ENCODE measurements at regions not wholly inside any gene's neighbourhood (a gene's known extent, or its start where the extent isn't known, plus 50 kb on each side); places are given as distances from the start of the nearest gene placed in this dataset.

DNA sequence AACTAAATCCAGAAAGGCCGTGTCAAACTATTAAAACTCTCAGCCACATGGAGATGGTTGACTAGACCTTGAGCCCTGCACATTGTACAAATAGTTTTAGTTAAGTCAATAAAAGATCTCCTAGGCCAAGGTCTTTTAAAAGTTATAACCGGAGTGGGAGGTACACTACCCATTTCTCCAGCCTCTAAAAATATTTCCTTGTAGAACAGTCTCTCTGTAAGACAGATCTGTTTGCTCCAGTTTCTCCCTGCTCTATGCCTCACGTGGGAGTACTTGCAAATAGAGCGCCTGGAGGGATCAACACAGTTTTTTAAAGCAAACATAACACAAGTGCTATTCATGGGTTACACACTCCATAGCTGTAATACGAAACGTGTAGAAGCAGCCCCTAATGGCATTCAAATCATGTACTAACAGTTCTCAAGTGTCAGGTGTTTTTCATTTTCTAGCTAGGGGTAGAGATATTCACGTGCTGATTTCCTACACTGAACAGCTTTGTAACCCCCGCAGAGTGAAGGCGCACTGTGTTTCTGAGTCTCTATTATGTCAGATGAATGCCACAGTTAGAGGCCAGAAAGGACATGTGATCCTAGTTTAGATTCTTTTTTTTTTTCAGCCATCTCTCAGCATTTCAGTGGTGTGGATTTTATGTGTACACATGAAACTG is 703.4 kb upstream of the GRAMD2B start:
- TF ChIP-seq, protein P1, sequence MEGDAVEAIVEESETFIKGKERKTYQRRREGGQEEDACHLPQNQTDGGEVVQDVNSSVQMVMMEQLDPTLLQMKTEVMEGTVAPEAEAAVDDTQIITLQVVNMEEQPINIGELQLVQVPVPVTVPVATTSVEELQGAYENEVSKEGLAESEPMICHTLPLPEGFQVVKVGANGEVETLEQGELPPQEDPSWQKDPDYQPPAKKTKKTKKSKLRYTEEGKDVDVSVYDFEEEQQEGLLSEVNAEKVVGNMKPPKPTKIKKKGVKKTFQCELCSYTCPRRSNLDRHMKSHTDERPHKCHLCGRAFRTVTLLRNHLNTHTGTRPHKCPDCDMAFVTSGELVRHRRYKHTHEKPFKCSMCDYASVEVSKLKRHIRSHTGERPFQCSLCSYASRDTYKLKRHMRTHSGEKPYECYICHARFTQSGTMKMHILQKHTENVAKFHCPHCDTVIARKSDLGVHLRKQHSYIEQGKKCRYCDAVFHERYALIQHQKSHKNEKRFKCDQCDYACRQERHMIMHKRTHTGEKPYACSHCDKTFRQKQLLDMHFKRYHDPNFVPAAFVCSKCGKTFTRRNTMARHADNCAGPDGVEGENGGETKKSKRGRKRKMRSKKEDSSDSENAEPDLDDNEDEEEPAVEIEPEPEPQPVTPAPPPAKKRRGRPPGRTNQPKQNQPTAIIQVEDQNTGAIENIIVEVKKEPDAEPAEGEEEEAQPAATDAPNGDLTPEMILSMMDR (IDR thresholded peaks at IDR 0.05): no peak
- no peak for TF ChIP-seq EZH2 (IDR thresholded peaks at IDR 0.05)
- no peak for TF ChIP-seq EZH2phosphoT487 (IDR thresholded peaks at IDR 0.05)
